Lower leg skin (tissue), 3 donors: ENCODE measurements at regions not wholly inside any gene's neighbourhood (a gene's known extent, or its start where the extent isn't known, plus 50 kb on each side); places are given as distances from the start of the nearest gene placed in this dataset.

Experiments
- CTCF ChIP-seq, 3 donors: fragments of 450-650 bp; IDR thresholded peaks; one replicate each; pipeline ENCODE4 v1.5.1; 2016; ENCODE audit warnings: antibody characterized with exemption in 3 of 3, mild to moderate bottlenecking in 3 of 3, moderate library complexity in 2 of 3
- POLR2A ChIP-seq, 2 donors: fragments of 450-650 bp; IDR thresholded peaks; one replicate each; pipeline ENCODE4 v1.6.1; 2016 to 2017; ENCODE audit warnings: antibody characterized with exemption in 2 of 2, mild to moderate bottlenecking in 1 of 2, moderate library complexity in 1 of 2

GRCh38 chr22:35014812-35015211, 51.1 kb upstream of the ISX start:
- TF ChIP-seq CTCF (IDR thresholded peaks at IDR 0.05): no peak
- TF ChIP-seq POLR2A (IDR thresholded peaks at IDR 0.05): no peak
